Frontal cortex (tissue), 3 donors: ENCODE measurements at regions not wholly inside any gene's neighbourhood (a gene's known extent, or its start where the extent isn't known, plus 50 kb on each side); places are given as distances from the start of the nearest gene placed in this dataset.
"Not testable (repeated sequence)": the region's sequence is repeated elsewhere in the genome, so short reads cannot be mapped to it uniquely, and the experiment has no call there.

Source experiments
- DNase-seq, 2 donors: peaks; one replicate each; pipeline ENCODE4 v3.0.0; 2012; ENCODE audit warnings: low spot score in 2 of 2
- FAIRE-seq: peaks from 2 replicates; lab custom pipeline; 2012; peaks lifted over from hg19 to GRCh38; lab: Jason Lieb, UNC
- donor health status: control.
- donor health status: control.
- donor health status: control.

DNA sequence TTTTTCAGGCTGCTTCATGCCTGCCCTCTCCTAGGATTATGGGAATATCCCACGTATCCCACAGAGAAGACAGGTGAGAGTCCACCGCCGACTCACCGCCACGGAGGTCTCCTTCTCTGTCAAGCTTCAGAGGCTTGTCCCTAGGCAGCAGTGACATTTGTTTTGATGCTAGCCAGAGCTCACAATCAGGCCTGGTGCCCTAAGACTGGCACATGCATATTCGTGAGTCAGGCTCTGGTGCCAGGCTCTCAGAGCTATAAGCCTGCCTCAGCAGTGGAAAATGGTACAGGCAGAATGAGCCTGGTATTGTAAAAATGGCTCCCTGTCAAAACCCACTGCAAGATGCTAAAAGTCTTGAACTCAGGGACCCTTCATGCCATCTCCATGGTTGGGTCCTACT is 65.5 kb downstream of the RBMY1A1 start:
- no peak for DNase-seq
- FAIRE-seq = no peak

- no peak for FAIRE-seq
- DNase-seq = no peak
These were observed 66.8 kb downstream of the RBMY1A1 start for GRCh38 chrY:21601524-21601923.

- DNase-seq (peak in 1 of 2 donors; percentile 8), FAIRE-seq (no peak)
These were observed 67.9 kb downstream of the RBMY1A1 start for GRCh38 chrY:21602590-21602989.

DNA sequence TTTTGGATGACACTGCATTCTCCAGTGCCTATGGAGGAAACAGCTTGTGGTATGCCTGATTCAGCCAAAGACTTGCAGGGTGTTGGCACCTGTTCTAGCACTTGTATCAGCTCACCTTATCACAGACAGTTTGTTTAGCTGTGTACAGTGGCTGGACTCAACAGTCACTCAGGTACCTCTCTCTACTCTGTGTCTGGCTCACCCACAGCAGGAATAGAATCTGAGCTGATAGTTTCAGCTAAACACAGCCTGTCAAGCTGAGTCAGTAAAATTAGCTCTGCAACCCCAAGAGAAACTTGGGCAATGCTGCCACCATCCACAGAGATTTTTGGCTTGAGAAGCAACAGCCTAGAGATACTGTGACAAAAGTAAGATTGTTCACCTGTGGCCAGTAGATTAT is 101.5 kb downstream of the RBMY1A1 start:
- FAIRE-seq = no peak
- no peak for DNase-seq

DNA sequence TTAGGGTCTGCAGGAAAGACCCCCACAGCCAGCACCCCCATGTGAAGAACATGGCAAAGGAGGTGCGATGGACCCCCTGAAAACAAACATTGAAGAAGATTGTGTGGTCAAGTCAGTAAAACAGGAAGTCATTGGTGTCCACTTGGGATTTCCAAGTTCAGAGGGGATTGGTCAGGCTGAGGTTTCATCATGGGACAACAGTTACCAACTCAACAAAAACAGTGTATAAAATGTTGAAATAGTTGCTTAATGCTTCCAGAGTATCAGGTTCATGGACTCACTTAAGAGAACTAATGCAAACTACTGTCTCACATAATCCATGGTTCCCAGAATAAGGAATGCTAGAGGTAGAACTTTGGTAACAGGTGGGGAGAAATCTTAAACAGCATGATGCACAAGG is 115.8 kb downstream of the RBMY1A1 start:
- no peak for DNase-seq
- FAIRE-seq = no peak

DNA sequence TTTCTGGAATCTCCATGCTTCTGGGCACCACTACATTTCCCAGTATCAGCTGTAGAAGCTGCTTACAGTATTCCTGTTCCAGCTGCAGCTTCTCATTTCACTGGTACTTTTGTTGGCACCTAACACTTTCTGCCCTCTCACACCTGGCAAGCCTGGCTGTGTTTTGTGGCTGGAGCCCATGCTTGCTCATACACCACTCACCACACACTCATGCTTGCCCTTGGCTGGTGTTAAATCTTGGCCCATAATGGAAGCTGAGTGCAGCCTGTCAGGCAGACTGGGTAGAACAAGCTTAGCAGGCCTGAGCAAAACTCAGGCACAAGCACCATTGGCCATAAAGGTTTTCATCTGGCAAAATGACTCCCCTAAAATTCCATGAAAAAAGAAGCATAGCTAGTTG is 124.4 kb downstream of the RBMY1A1 start:
- DNase-seq, FAIRE-seq: not testable (repeated sequence)

GRCh38 chrY:21679590-21679989 is 144.9 kb downstream of the RBMY1A1 start:
- not testable (repeated sequence) for DNase-seq, FAIRE-seq

DNA sequence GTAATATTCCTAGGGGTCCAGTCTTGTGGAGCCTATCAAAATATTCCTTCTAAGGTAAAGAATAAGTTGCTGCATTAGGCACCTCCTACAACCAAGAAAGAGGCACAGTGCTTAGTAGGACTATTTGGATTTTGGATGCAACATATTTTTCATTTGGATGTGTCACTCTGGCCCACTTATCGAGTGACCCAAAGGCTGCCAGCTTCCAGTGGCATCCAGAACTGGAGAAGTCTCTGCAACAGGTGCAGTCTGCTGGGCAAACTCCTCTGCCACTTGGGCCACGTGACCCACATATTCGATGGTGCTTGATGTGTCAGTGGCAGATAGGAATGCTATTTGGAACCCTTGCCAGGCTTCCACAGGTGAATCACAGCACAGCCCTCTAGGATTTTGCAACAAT is 151.7 kb downstream of the RBMY1A1 start:
- not testable (repeated sequence) for DNase-seq, FAIRE-seq

DNA sequence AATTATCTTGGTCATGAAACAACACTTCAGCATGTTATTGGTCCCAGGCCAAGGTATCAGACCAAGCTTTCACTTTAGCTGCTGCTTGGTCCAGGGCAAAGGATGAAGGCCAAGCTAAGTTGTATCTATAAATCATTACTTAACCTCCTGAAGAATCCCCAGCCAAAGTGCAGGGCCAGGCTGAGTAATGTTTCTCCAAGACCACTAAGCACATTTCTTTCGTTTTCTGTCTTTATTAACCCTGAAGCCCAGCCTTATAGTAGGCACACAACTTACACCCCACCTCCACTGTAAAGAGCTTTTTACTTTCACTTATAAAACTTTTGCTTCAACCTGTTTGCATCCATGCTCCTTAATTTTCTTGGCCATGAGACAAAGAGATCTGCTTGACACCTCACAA is 167.3 kb downstream of the RBMY1A1 start:
- not testable (repeated sequence) for DNase-seq, FAIRE-seq

GRCh38 chrY:21702927-21703326 is 168.2 kb downstream of the RBMY1A1 start:
- not testable (repeated sequence) for FAIRE-seq, DNase-seq

GRCh38 chrY:21705309-21705708 is 170.6 kb downstream of the RBMY1A1 start:
- no peak for FAIRE-seq
- no peak for DNase-seq

DNA sequence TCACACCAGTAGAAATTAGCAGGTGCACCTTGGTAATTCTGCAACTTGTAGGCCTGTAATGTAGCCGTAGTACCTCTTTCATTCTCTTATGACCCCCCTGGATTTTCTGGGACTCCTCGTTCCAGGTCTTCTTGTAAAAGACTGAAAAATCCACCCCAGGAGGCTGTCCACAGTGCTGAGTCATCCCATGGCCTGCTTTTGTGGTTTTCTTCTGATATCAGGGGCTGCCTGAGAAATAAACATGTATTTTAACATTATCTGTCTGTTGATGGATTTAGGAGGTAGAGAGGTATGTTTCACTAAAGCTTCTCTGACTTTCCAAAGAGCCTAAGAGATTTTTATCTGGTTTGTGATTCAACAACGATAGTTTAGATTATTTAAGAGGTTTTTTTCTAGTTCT is 171.9 kb downstream of the RBMY1A1 start:
- FAIRE-seq = not testable (repeated sequence)

DNA sequence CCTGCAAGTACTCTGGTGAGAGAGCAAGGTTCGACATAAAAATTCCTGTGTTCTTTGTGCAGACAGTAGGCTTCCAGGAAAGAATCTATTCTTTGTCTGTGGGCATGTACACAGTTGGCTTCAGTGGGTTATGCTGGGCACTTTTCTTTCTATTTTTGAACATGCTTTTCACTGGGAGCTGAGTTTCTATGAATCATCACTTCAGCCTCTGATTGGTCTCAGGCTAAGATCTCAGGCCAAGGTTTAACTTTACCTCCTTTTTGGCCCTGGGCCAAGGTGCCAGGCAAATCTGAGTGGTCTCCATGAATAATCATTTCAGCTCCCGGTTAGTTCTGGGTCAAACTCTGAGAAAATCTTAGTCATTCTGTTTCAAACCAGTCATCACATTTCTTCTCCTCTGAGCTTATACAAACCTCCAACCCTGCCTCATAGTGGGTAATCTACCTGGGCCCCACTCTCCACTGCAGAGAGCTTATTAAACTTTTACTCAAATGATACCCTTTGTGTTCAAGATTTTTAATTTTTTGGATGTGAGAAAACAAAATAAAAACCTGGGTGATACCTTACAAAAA is 158.8 kb downstream of the RBMY1D start:
- not testable (repeated sequence) for FAIRE-seq, DNase-seq

More for the DNA sequence above, 171.9 kb downstream of the RBMY1A1 start:
- not testable (repeated sequence) for DNase-seq

DNA sequence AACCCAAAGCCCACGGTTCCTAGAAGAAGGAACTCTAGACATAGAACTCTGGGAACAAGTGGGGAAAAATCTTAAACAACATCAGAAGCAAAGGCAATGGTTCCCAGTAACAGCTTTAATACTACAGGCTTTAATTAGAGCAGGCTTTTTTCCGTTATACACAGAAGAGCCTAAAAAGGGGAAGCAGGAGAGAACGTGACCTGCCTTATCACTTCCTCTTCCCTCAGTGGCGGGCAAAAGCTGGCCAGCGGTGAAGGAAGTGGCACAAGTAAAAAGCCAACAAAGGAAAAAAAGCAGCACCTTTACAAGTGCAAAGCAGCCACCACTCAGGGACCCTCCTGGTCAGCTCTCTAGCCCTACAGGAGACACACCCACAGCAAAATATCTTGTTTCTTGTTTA is 149.3 kb downstream of the RBMY1D start:
- not testable (repeated sequence) for DNase-seq, FAIRE-seq

- DNase-seq, FAIRE-seq: not testable (repeated sequence)
These were observed 134.1 kb downstream of the RBMY1D start for GRCh38 chrY:21760243-21760642.

DNA sequence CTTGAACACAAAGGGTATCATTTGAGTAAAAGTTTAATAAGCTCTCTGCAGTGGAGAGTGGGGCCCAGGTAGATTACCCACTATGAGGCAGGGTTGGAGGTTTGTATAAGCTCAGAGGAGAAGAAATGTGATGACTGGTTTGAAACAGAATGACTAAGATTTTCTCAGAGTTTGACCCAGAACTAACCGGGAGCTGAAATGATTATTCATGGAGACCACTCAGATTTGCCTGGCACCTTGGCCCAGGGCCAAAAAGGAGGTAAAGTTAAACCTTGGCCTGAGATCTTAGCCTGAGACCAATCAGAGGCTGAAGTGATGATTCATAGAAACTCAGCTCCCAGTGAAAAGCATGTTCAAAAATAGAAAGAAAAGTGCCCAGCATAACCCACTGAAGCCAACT is 126.5 kb downstream of the RBMY1D start:
- DNase-seq, FAIRE-seq: not testable (repeated sequence)

GRCh38 chrY:21782174-21782860 is 112.0 kb downstream of the RBMY1D start:
- FAIRE-seq, DNase-seq: not testable (repeated sequence)

- DNase-seq (no peak), FAIRE-seq (no peak)
These were observed 80.7 kb downstream of the RBMY1D start for GRCh38 chrY:21813484-21814233.

- DNase-seq = no peak
- no peak for FAIRE-seq
These were observed 79.8 kb downstream of the RBMY1D start for GRCh38 chrY:21814491-21814890.

DNA sequence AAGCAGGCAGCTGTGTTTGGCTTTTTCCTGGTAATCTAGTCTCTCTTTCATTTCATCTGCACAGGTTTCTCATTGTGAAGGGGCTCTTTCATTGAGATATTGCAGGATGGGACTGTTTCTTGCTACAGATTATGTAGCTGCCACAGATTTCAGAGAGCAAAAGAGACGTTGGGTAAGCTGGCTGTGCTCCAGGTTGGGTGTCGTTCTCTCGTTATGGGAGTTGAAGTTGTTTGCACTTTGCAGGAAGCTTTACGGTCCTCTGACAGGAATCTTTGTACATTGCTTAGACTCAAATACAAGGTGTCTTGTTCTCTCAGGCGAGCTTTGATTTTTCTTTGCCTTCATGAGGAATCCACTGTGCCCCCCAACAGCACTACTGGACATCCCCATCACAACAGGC is 72.4 kb downstream of the RBMY1D start:
- DNase-seq (no peak), FAIRE-seq (no peak)

GRCh38 chrY:21827593-21827992 is 66.7 kb downstream of the RBMY1D start:
- no peak for DNase-seq
- FAIRE-seq = no peak
